MM.1S (cell line): ENCODE measurements at regions not wholly inside any gene's neighbourhood (a gene's known extent, or its start where the extent isn't known, plus 50 kb on each side); places are given as distances from the start of the nearest gene placed in this dataset.

Source experiments
- DNase-seq: peaks from one replicate; pipeline ENCODE4 v3.0.0-alpha.2; 2015
- H2AFZ ChIP-seq: fragments of 300-600 bp; sonication (generic); 2 replicates; pipeline ENCODE4 v1.6.0; 2016; ENCODE audit warnings: antibody characterized with exemption, low read length
- H3F3A ChIP-seq: fragments of 300-600 bp; sonication (generic); 2 replicates; pipeline ENCODE4 v1.6.1; 2016; ENCODE audit warnings: mild to moderate bottlenecking, antibody characterized with exemption, low read length, moderate library complexity, mixed read lengths; ENCODE audit not compliant: insufficient read depth
- H3K27ac ChIP-seq: fragments of 300-600 bp; sonication (generic); 2 replicates; pipeline ENCODE4 v1.5.1; 2016; ENCODE audit warnings: mild to moderate bottlenecking, low read length
- H3K27me3 ChIP-seq: fragments of 300-600 bp; sonication (generic); replicated peaks from 2 replicates; pipeline ENCODE4 v1.6.0; 2016; ENCODE audit warnings: low read length; ENCODE audit not compliant: insufficient read depth
- H3K36me3 ChIP-seq: fragments of 300-600 bp; sonication (generic); replicated peaks from 2 replicates; pipeline ENCODE4 v1.6.1; 2016; ENCODE audit warnings: mild to moderate bottlenecking, low read length, mixed read lengths; ENCODE audit not compliant: insufficient read depth
- H3K4me1 ChIP-seq: fragments of 300-600 bp; sonication (generic); 2 replicates; pipeline ENCODE4 v1.6.1; 2016; ENCODE audit warnings: low read length, mixed read lengths
- H3K4me2 ChIP-seq: fragments of 300-600 bp; sonication (generic); 2 replicates; pipeline ENCODE4 v1.6.0; 2016; ENCODE audit warnings: low read depth, low read length
- H3K4me3 ChIP-seq: fragments of 300-600 bp; sonication (generic); 2 replicates; pipeline ENCODE4 v1.5.1; 2016; ENCODE audit warnings: low read length, mixed read lengths
- H3K79me2 ChIP-seq: fragments of 300-600 bp; sonication (generic); 2 replicates; pipeline ENCODE4 v1.6.1; 2016; ENCODE audit warnings: mixed run types, low read length, mixed read lengths
- H3K9ac ChIP-seq: fragments of 300-600 bp; sonication (generic); 2 replicates; pipeline ENCODE4 v1.6.1; 2016; ENCODE audit warnings: low read length, mixed read lengths
- H3K9me2 ChIP-seq: fragments of 300-600 bp; sonication (generic); replicated peaks from 2 replicates; pipeline ENCODE4 v1.6.1; 2016; ENCODE audit warnings: mild to moderate bottlenecking, low read length, mixed read lengths; ENCODE audit not compliant: insufficient read depth
- H3K9me3 ChIP-seq: fragments of 300-600 bp; sonication (generic); replicated peaks from 2 replicates; pipeline ENCODE4 v1.6.1; 2016; ENCODE audit warnings: mild to moderate bottlenecking, low read length, mixed read lengths; ENCODE audit not compliant: insufficient read depth
- H4K20me1 ChIP-seq: fragments of 300-600 bp; sonication (generic); 2 replicates; pipeline ENCODE4 v1.6.1; 2016; ENCODE audit warnings: mild to moderate bottlenecking, low read length, moderate library complexity, mixed read lengths; ENCODE audit not compliant: insufficient read depth
- CTCF ChIP-seq: fragments of 300-600 bp; sonication (generic); IDR thresholded peaks from 2 replicates; pipeline ENCODE4 v1.5.1; 2016; ENCODE audit warnings: antibody characterized with exemption, low read length, mixed read lengths
- EZH2 ChIP-seq: fragments of 300-600 bp; sonication (generic); optimal IDR thresholded peaks from 2 replicates; pipeline ENCODE3; 2017; ENCODE audit warnings: low read depth, mild to moderate bottlenecking, antibody characterized with exemption, low read length, mixed read lengths
- EZH2phosphoT487 ChIP-seq: fragments of 300-600 bp; sonication (generic); IDR thresholded peaks from 2 replicates; pipeline ENCODE4 v1.6.1; 2018; ENCODE audit warnings: antibody characterized with exemption, low read length

- Histone ChIP-seq H3K27me3 (no peaks in the 10 kb centered on the region), H3K9me2 (no peaks in the 10 kb centered on the region), H4K20me1 (no peaks in the 10 kb centered on the region), H3K36me3 (no peaks in the 10 kb centered on the region), H3F3A (no peaks in the 10 kb centered on the region), H3K4me3 (no peak overlapping the region), H2AFZ (no peak overlapping the region), H3K9ac (no peak overlapping the region), H3K27ac (no peak overlapping the region), H3K79me2 (no peaks in the 10 kb centered on the region), H3K9me3 (no peaks in the 10 kb centered on the region), H3K4me1 (no peaks in the 10 kb centered on the region), H3K4me2 (no peak overlapping the region)
- DNase-seq = no peak
- no peak for TF ChIP-seq EZH2
- no peak for TF ChIP-seq CTCF
- TF ChIP-seq EZH2phosphoT487 = no peak
These were observed 838.1 kb downstream of the DACH1 start for GRCh38 chr13:71028884-71029283.

GRCh38 chr13:71021825-71022422, 845.1 kb downstream of the DACH1 start:
- TF ChIP-seq EZH2 (no peak), EZH2phosphoT487 (no peak), CTCF (no peak)
- no peaks in the 10 kb centered on the region for H3K36me3 ChIP-seq
- no peak overlapping the region for H2AFZ ChIP-seq
- no peaks in the 10 kb centered on the region for H4K20me1 ChIP-seq
- H3K79me2 ChIP-seq = no peaks in the 10 kb centered on the region
- no peaks in the 10 kb centered on the region for H3F3A ChIP-seq
- H3K27me3 ChIP-seq = no peaks in the 10 kb centered on the region
- no peak overlapping the region for H3K9ac ChIP-seq
- H3K9me3 ChIP-seq = no peaks in the 10 kb centered on the region
- H3K4me2 ChIP-seq = no peak overlapping the region
- no peak overlapping the region for H3K4me3 ChIP-seq
- no peak overlapping the region for H3K27ac ChIP-seq
- DNase-seq = no peak
- no peaks in the 10 kb centered on the region for H3K9me2 ChIP-seq
- no peaks in the 10 kb centered on the region for H3K4me1 ChIP-seq

GRCh38 chr13:71018995-71019394, 848.0 kb downstream of the DACH1 start:
- TF ChIP-seq EZH2phosphoT487 (no peak), CTCF (no peak), EZH2 (no peak)
- no peak for DNase-seq
- Histone ChIP-seq H3K9me3 (no peaks in the 10 kb centered on the region), H3K9ac (no peak overlapping the region), H2AFZ (no peak overlapping the region), H3K79me2 (no peaks in the 10 kb centered on the region), H3K36me3 (no peaks in the 10 kb centered on the region), H3K4me1 (no peaks in the 10 kb centered on the region), H3K4me2 (no peak overlapping the region), H3K27me3 (no peaks in the 10 kb centered on the region), H3K9me2 (no peaks in the 10 kb centered on the region), H4K20me1 (no peaks in the 10 kb centered on the region), H3K4me3 (no peak overlapping the region), H3F3A (no peaks in the 10 kb centered on the region), H3K27ac (no peak overlapping the region)
